ENCODE measurements at regions not wholly inside any gene's neighbourhood (a gene's known extent, or its start where the extent isn't known, plus 50 kb on each side); places are given as distances from the start of the nearest gene placed in this dataset.

GRCh38 chr3:72590732-72591221, 257.5 kb downstream of the SHQ1 start:
- no peak for FAIRE-seq

DNA sequence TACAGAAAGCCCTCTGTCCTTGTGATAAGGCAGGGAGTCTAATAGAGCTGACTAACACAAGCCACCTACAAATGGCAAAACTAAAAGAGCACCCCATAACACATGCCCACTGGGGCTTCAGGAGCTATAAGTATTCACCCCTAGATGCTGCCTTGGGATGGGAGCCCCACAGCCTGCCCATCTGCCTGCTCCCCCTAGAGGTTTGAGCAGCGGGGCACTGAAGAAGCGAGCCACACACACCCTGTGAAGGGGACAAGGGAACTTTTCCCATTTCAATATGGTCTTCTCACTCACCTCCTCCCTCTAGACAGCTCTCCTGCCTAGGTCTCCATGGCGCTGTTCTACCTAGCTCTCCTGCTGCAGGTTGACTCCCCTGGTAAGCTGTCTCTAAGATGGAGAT, 261.0 kb downstream of the SHQ1 start:
- no peak for FAIRE-seq

GRCh38 chr3:72586694-72587093, 261.6 kb downstream of the SHQ1 start:
- no peak for FAIRE-seq

DNA sequence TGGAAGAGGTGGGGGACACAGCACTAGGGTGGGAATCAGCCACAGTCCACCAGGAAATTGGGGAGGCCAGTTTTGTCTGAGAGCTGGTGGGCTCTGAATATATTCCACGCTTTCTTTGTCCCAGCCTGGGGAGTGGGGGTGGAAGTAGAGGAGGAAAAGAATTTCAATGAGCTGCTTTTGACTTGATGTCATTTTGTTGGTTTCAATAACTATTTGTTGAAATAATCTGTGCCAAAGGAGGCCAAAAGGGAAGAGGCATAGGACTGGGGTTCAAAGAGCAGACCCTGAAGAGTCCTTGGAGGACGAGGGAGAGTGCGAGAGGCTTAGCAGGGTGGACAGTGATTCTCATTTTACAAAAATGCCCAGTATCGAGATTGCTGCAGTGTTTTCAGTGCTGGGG, 262.3 kb downstream of the SHQ1 start:
- no peak for FAIRE-seq

DNA sequence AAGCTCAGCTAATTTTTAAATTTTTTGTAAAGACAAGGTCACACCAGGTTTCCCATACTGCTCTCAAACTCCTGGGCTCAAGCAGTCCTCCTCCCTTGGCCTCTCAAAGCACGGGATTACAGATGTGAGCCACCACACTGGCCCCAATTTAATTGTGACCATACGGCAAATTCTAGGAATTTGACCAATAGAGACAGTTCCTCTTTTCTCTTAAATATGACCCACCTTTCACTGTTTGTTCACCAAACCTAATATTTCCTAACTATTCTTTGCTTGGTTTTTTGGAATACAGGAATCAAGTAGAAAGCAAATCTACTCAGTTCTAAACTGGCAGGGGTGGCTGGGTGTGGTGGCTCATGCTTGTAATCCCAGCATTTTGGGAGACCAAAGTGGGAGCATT, 264.0 kb downstream of the SHQ1 start:
- no peak for FAIRE-seq

- FAIRE-seq: no peak
Observed at GRCh38 chr3:72582963-72583362, 265.3 kb downstream of the SHQ1 start.

DNA sequence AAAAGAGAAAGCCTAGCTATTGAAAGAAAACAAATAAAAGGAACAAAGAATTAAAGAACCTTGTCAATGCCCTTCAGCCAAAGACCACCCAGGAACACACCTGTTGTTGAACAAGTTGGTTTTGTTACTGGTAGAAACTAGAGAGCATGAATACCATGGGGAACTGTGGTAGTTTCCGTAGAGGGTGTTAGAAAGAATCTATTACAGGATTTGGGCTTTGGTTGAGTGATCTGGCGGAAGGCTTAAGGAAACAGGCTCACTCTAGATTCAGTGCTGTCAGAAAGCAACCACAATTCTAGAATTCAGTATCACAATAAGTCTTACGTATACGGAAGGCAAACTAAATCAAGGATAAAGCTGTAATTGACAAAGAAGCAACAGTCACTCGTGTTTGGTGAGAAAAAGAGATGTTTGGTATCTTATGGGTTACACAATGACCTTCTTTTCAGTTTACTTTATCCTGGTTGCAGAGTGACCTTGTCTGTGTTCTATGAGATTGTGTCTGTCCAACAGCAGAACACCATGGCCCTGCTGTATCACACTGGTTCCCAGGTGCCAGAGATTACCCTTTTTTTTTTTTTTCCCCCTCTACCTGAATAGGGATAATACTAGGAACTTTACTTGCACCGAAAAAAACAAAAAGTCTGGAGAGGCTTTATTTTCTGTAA, 265.9 kb downstream of the SHQ1 start:
- no peak for FAIRE-seq

- FAIRE-seq: no peak
Observed at GRCh38 chr3:72580900-72581299, 267.3 kb downstream of the SHQ1 start.

DNA sequence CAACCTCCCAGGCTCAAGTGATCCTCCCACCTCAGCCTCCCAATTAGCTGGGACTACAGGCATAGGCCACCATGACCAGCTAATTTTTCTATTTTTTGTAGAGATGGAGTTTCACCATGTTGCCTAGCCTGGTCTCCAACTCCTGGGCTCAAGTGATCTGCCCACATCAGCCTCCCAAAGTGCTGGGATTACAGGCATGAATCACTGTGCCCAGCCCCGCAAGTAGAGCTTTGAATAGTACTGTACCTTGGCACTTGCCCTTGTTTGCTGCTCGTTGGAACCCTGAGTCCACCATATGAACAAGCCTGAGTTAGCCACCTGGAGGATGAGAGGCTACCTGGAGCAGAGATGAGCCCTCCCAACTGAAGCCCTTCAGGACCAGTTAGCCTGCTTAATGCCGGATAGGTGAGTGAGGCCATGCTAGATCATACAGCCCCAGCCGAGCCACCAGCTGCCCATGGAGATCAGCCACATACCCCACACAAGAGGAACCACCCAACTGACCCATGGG, 267.9 kb downstream of the SHQ1 start:
- no peak for FAIRE-seq

DNA sequence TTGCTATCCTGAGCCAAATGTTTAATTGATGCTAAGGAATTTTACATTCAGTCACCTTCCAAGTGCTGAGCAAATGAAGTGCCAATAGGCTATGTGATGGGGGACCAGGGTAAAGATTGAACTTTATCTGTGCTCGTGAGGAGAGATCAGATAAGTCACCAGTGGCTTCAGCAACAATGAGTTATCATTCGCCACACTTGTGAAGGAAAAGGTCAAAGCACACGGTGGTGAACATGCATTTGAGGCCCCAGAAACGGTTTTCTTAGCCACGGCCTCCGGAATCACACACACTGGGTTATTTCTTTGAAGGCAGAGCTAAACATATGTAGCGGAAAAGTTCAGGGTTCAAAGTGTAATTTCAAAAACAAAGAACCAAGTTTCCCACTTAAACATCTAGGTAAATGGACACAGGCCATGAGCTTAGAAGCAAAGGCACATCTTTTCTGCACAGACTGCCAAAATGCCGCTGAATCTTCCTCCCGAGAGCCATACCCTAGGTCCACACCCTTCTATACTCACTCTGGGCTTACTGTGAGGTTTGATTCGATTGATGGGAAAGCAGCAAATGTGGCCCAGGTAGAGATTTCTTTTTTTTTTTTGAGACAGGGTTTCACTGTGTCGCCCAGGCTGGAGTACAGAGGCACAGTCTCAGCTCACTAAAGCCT, 268.5 kb downstream of the SHQ1 start:
- FAIRE-seq: no peak

- no peak for FAIRE-seq
Observed at GRCh38 chr3:72579191-72579580, 269.1 kb downstream of the SHQ1 start.

- FAIRE-seq: no peak
Observed at GRCh38 chr3:72577190-72577589, 271.1 kb downstream of the SHQ1 start.

DNA sequence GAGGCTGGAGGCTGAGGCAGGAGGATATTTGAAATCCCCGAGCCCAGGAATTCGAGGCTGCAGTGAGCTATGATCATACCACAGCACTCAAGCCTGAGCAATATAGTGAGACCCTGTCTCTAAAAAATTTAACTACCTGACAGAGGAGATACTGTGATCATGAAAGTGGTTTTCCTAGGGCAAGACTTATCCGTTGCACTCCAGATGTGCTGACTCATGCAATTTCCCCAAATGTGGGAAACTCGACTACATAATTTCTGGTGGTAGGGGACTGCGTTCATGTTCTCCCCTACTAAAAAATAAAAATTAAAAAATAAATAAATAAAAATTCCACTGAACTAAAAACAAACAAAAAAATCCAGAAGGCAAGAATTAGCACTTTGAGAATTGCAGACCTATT, 271.7 kb downstream of the SHQ1 start:
- no peak for FAIRE-seq

GRCh38 chr3:72574144-72574543, 274.1 kb downstream of the SHQ1 start:
- no peak for FAIRE-seq

DNA sequence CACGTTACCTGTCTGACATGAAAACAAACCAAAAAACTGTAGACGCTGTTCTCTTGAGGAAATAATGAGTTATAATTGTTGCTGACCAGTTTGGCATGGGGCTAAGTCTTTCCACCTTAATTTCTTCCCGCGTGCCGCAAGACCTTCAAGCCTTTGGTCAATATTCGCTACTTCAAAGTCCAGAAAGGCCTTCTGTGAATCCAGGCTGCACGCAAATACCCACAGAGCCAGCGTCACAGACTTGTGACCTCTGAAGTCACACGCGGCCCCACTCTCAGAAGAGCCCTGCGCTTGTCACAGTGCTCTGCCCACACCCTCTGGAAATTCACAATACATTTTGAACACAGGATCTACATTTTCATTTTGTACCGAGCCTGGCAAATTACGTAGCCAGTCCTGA, 275.2 kb downstream of the SHQ1 start:
- no peak for FAIRE-seq

DNA sequence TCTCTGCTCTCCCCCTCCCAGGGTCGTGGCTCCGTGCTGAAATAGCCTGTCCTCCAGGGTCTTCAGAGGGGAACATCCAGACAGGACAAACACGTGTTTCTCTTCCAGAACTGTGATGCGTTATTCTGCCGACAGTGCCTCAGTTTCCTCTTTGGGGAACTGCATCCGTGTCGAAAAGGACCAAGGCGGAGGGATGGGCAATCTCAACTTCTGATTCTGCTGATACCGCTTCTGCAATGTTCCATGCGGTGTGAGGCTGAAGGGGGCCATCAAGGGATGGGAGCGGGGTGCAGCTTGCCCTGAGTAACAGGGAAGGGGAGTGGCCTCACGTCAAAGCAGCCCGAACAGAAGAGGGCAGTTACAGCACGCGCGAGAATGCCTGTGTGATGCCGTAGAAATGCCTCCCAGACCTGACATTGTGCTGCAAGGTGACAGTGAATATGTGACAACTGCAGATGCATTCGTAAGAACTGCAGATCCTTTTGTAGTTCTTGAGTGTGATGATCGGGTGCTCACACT, 275.7 kb downstream of the SHQ1 start:
- FAIRE-seq: no peak

GRCh38 chr3:72571638-72572114, 276.6 kb downstream of the SHQ1 start:
- no peak for FAIRE-seq

DNA sequence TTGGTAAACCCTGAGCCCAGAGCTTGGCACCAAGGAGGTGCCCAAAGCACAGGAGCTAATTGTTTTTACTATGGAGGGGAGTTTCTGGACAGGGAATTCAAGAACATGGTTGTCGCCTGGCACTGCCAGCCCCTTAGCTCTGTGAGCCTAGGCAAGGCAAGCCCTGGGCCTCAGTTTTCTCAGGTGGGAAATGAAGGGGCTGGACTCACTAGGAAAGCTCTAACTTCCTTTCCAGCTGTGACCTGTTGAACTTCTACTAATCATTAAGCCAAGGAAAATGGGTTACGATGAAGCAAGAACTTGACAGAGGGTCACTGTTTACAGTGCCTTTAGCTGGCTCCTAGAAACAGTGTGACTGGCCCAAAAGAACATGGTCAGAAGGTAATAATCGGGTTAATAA, 277.2 kb downstream of the SHQ1 start:
- FAIRE-seq: no peak

- no peak for FAIRE-seq
Observed at GRCh38 chr3:72569754-72570440, 278.3 kb downstream of the SHQ1 start.

- no peak for FAIRE-seq
Observed at GRCh38 chr3:72568083-72568482, 280.2 kb downstream of the SHQ1 start.

DNA sequence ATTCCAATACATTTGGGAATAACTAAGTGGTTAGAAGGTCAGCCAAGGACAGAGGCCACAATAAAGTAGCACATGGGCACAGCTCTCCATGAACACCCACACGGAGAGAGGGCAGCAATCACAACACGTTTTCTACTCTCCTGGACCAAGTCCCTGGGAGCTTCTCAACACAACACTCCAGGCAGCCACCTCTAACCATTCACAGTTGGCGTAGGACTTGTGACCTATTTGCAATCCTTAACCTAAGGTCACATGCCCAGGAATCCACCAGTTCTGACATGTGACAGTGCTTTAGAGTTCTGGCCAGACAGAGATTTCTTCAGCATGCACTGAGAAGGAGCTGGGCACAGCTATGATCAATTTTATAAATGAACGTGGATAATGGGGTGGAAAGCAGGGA, 280.8 kb downstream of the SHQ1 start:
- no peak for FAIRE-seq

- FAIRE-seq: no peak
Observed at GRCh38 chr3:72565593-72565992, 282.7 kb downstream of the SHQ1 start.

DNA sequence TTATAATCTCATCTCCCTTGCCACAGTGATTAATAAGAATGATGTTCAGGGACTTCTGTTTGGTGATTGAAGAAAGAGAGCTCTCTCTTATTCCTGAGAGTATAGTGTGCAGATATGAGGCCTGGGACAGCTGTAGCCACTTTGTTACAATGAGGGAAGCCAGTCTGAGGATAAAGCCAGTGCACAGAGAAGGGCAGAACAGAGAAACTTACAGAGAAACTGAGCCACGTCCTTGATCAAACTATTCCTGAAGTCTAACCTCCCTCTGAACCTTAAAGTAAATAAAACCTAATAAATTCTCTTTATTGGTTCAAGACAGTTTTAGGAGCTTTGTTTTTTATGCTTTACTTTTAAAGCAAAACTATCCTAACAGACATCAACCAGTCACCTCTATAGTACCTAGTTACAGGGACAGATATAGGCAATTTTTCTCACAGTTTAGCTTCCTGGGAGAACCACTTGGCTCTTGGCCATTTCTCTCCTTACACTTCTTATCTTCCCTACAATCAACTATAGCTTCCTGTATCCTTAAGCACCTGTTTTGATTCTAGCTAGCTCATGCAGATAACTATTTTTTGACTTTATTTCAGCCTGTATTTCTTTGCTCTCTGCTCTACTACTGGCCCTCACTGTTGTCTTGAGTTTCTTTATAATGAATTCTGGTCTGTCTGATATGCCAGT, 284.4 kb downstream of the SHQ1 start:
- no peak for FAIRE-seq
